ENCODE measurements at regions not wholly inside any gene's neighbourhood (a gene's known extent, or its start where the extent isn't known, plus 50 kb on each side); places are given as distances from the start of the nearest gene placed in this dataset.

- TF ChIP-seq POLR2A (IDR thresholded peaks at IDR 0.05; ENCODE audit: low read depth, low read length) (no peak), TAF1 (IDR thresholded peaks at IDR 0.05; ENCODE audit: low read depth, low read length) (no peak), POLR2AphosphoS5 (IDR thresholded peaks at IDR 0.05; ENCODE audit: low read depth, low read length) (no peak), POU2F2 (IDR thresholded peaks at IDR 0.05; ENCODE audit: low read depth, low read length) (no peak), SPI1 (IDR thresholded peaks at IDR 0.05; ENCODE audit: low read depth, low read length) (no peak)
These were observed 209.6 kb downstream of the CDH26 start for GRCh38 chr20:60167812-60168211.

Data from GM12891 (cell line).